LoVo (cell line): ENCODE measurements at regions not wholly inside any gene's neighbourhood (a gene's known extent, or its start where the extent isn't known, plus 50 kb on each side); places are given as distances from the start of the nearest gene placed in this dataset.
"Not testable (repeated sequence)": the region's sequence is repeated elsewhere in the genome, so short reads cannot be mapped to it uniquely, and the experiment has no call there.

Source experiments
- DNase-seq: peaks from one replicate; pipeline ENCODE4 v3.0.0-alpha.2; 2016; ENCODE audit warnings: low spot score

DNA sequence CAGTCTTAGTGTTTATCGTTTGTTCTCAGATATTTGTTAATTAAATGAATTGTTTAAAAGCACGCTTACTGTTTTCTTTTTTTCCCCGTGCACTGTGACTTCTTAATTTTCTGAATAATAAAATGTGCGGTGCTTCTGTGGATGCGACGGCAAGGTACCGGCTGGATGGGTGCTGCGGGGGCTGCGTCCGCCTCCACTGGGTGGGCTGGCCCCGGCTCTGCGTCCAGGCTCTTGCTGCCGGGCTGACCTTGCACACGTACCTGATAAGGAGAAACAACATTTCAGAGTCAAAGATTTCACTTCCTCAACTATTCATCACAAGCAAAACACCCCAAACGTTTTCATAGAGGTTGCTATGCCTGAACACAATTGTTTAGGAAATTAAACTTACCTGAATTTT, 404.0 kb upstream of the IRX1 start:
- no peak for DNase-seq

DNA sequence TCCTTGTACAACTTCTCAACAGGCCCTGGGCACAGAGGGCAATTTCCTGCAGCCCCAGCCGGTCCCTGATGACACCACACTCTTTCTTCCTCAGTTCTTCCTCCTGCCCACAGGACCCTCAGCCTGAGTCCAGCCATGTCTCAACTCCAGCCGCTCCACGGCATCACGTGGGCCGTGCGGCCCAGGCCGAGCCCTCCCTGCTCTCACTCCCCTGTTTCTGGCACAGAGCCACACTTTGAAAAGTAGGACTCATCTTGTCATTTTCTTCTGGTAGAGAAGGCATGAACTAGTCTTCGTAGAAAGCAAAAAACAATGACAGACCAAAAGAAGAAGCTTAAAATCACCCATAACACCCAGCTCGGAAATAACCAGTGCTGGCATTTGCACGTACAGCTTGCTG, 404.7 kb upstream of the IRX1 start:
- no peak for DNase-seq

DNA sequence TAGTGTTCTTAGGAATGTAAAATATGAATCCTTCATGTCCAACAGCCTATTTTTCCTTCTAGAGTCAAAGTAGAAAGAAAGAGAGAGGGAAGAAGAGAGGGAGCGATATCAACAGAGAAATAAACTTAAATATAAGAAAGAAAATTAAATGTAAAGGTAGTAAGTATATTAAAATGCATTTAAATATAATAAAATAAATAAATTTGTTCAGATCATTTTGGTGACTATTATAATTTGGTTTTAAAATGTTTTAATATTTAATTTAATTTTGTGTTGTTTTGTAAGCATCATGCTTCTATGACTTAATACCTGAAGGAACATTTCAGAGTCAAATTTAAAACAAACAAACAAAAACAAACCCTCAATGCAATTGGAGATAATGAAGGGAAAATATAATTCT, 405.2 kb upstream of the IRX1 start:
- no peak for DNase-seq

- DNase-seq: no peak
These were observed 407.7 kb upstream of the IRX1 start for GRCh38 chr5:3187771-3188425.

- DNase-seq: no peak
These were observed 408.8 kb upstream of the IRX1 start for GRCh38 chr5:3186736-3187405.

DNA sequence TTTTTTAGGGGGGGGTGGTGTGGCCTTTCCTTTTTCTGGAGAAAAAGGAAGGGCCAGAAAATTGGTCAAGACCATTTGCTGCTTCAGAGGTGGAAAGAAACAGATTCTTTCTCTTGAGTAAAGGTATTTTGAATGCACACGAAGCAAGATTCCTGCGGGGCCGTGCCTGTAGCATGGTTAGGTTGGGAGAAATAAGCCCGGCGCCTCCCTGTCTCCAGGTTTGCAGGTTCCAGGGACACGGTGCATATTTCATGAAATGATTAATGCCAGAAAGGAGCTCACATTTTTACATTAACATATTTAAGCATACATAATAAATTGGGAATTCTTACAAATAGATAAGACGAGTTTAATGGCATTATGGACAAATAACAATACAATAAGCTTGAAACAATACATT, 409.5 kb upstream of the IRX1 start:
- no peak for DNase-seq

- DNase-seq: no peak
These were observed 410.1 kb upstream of the IRX1 start for GRCh38 chr5:3185488-3185887.

DNA sequence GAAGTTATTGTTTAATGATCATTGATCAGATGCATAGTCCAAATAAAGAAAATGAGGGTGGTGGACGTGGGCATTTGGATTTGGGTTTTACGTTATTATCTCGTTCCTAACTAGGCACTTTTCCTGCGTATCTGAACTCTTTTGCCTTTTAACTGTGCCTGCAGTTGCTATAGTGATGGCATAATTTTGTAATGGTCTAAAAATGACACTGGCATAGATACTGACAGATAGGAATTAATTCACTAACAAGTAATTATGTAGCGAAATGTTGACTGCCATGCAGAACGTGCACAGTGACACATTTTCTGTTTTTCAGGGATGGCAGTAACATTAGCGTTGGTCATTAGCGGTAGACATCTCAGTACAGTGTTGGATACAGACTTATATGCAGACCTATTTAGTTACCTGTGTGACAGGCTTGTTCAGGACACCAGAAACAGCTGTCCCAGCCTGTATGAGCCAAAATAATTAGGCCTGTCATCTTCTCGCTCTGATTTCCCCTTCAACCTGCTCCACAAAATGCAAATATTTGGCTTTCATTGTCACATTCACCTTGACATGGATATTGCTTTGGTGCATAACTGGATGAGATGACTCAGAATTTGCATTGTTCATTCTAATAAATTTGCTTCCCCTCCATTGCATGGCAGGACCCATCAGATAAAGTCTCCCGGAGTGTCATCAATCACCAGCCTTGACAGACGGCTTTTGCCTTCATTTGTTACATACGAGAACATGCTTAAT, 413.3 kb upstream of the IRX1 start:
- DNase-seq: no peak

DNA sequence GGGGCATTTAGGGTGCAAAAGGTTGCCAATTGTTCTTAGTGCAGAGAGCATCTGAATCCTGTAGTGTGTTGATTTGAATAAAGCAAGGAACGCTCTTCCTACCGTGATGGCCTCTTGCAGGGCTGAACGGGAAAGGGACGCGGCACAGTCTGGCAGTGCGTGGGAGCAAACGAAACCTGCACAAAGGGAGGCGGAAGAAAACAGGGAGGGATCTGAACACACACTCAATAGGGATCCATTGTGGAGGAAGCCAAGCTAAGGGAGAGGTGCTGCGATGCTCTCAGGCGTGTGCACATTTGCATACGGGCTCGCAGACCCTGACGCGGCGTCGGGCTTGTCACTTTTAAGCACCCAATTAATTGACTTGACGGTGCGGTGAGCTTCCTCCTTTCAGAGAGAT, 414.0 kb upstream of the IRX1 start:
- DNase-seq: no peak

- DNase-seq: no peak
These were observed 415.0 kb upstream of the IRX1 start for GRCh38 chr5:3180636-3181035.

DNA sequence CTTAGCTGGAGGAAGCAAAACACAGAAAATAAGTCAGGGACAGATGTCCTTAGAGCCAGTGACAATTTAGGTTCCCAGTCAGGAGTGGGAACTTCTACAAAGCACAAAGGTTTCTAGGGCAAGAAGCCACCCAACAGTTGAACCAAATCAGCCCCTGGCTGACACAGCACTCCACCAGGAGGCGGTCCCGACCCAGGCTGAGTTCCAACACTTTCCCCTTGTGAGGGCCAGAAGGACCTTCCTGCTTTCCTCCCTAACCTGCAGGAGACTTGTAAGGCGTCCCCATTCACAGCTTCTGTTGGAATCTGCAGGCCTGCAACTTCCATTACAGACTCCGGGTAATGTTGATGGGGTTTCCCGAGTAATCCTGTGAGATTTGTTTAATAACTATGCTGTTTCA, 416.4 kb upstream of the IRX1 start:
- DNase-seq: no peak

DNA sequence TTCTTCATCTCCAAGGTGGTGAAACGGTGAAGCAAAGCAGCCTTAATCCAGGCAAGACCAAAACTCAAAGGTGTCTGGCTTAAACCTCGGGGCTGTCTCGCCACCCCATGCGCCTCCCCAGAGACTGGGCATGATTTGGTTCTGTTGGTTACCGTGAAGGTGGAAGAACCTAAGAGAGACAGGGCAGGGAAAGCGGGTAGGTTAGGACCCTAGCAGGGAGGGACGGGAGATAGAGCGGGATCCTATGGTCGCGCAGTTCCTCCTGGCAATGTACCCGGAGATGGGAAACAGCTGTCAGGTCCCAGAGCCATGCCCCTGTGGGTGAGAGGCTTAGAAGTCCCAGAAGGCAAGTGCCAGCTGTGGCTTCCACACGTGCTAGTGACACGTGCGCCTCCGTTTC, 418.3 kb upstream of the IRX1 start:
- no peak for DNase-seq

DNA sequence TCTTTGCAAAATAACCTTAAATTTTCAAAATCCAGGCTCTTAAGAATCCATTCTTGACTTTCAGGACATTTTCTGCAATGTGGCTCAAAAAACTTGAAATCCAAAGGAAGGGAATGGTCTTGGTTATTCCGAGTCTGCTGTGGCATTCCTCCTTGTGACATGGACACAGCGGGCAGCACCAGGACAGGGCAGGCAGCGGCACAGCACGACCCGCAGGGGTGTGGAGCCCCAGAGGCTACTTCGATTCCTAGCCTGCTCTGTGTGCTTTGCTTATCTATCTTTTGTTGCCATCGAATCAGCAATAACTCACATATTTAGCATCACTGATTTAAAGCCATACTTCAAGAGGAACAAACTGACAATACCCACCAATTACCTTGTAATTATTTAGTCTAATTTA, 420.2 kb upstream of the IRX1 start:
- DNase-seq: no peak

DNA sequence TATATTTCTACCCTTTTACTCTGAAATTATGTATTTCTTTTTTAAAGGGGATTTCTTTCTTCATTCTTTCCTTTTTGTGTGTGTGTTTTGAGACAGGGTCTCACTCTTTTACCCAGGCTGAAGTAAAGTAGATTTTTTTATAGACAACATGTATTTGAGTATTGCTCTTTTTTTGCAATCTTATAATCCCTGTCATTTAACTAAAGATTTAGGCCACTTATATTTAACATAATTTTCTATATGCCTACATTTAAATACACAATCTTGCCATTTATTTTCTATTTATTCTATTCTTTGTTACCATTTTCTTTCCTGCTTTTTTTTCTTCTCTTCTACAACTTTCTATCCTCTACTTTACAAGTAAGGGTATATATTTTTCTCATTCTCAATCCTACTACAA, 416.0 kb upstream of the IRX2 start:
- no peak for DNase-seq

GRCh38 chr5:3163626-3164025, 412.1 kb upstream of the IRX2 start:
- no peak for DNase-seq

DNA sequence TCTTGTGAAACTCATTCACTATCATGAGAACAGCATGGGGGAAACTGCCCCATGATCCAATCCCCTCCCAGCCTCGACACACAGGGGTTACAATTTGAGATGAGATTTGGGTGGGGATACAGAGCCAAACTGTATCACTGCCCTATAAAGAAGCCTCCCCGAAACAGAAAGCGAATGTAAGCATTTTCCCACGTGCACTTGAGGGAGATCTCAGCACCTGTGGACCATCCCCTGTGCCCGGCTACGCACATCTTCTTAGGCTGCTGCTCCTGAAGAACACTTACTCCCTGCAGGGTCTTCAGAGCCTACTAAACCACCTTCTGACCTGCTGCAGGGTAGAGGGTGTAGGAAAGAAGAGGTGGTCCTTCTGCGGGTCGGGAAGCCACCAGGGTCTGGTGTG, 410.2 kb upstream of the IRX2 start:
- DNase-seq: no peak

DNA sequence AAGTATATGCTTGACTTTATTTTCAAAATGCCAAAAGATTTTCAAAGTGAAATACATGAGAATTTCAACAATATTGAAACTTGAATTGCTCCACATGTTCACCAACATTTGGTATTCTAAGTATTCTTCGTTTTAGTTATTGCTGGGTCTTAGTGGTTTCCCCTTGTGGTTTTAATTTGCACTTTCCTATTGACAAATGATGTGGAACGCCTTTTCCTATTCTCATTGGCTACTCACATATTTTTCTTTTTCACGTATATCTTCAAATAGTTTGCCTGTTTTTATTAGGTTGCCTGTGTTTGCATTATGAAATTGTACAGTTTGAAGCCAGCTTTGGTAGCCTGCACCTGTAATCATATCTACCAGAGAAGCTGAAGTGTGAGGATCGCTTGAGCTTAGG, 405.7 kb upstream of the IRX2 start:
- DNase-seq: no peak

GRCh38 chr5:3155717-3156116, 404.2 kb upstream of the IRX2 start:
- no peak for DNase-seq

- no peak for DNase-seq
These were observed 403.6 kb upstream of the IRX2 start for GRCh38 chr5:3155046-3155445.

GRCh38 chr5:3153906-3154305, 402.4 kb upstream of the IRX2 start:
- DNase-seq: no peak

DNA sequence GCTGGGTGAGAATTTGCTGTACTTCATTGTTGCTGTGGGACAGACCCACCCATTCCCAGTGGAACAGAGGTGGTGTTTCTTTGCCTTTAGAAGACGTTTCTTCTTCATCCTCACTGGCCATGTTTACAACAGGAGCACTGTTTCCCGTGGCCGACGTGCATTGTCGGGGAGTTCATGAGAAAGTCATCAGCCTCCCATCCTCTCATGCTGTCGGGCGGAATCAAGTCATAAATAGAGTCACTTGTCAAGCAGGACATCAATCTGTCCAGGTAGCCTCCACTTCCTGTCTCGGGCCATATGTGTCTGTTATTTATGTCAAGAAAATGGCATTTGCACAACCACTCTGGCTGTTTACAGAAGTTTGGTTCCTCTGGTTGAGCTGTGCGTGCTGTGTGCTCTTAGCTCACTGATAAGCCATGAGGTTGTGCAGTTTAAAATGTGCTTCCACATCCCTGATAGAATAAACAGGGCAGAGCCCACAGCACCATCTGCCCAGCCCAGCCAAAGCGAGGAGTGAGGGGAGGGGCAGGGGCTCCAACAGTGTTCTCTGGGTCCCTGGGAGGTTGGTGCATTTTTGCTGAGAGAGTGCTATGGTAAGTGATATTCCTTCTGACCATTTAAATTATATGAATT, 401.9 kb upstream of the IRX2 start:
- DNase-seq: no peak

GRCh38 chr5:3149899-3150298, 398.4 kb upstream of the IRX2 start:
- no peak for DNase-seq

GRCh38 chr5:3147405-3147804, 395.9 kb upstream of the IRX2 start:
- not testable (repeated sequence) for DNase-seq
